GM13977 (cell line): ENCODE measurements at regions not wholly inside any gene's neighbourhood (a gene's known extent, or its start where the extent isn't known, plus 50 kb on each side); places are given as distances from the start of the nearest gene placed in this dataset.

Experiments
- DNase-seq: peaks from one replicate; pipeline ENCODE4 v3.0.0; 2012; ENCODE audit warnings: low spot score
- in situ Hi-C: fragments of 300-500 bp; cut with MboI; formaldehyde crosslinking; loops from one replicate; pipeline ENCODE4 v1.12.0; 2022; ENCODE audit warnings: low sequenced_read_pairs, low pct_unique_long_range_greater_than_20kb, mixed read lengths, inconsistent platforms; ENCODE audit not compliant: unreplicated experiment
- TF ChIP-seq, protein P1 (sequence below): IDR thresholded peaks from 2 replicates; pipeline ENCODE4 v1.5.1; 2012; ENCODE audit warnings: mild to moderate bottlenecking, control low read depth; ENCODE audit not compliant: insufficient read depth; ENCODE audit errors: extremely low read depth, missing control alignments

DNA sequence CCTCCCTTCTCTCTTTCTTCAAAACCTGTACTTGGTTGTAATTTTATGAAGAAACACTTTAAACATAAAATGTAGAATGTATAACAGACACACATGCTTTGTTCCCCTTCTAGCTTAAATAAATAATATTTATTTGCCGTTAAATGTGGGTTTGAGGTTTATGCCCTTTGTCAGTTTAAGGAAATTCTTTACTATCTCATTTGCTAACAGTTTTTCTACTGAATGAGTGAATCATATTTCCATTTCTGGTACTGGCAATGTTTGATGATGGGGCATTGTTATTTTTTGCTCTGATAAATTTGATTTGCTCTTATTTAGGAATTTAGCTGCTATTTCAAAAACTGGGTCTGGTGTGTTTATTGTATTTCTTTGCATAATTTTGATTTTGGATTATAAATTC, 555.6 kb downstream of the CCDC85A start:
- no peak for DNase-seq
- in situ Hi-C loops = no loop called here
- TF ChIP-seq, protein P1, sequence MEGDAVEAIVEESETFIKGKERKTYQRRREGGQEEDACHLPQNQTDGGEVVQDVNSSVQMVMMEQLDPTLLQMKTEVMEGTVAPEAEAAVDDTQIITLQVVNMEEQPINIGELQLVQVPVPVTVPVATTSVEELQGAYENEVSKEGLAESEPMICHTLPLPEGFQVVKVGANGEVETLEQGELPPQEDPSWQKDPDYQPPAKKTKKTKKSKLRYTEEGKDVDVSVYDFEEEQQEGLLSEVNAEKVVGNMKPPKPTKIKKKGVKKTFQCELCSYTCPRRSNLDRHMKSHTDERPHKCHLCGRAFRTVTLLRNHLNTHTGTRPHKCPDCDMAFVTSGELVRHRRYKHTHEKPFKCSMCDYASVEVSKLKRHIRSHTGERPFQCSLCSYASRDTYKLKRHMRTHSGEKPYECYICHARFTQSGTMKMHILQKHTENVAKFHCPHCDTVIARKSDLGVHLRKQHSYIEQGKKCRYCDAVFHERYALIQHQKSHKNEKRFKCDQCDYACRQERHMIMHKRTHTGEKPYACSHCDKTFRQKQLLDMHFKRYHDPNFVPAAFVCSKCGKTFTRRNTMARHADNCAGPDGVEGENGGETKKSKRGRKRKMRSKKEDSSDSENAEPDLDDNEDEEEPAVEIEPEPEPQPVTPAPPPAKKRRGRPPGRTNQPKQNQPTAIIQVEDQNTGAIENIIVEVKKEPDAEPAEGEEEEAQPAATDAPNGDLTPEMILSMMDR = no peak

DNA sequence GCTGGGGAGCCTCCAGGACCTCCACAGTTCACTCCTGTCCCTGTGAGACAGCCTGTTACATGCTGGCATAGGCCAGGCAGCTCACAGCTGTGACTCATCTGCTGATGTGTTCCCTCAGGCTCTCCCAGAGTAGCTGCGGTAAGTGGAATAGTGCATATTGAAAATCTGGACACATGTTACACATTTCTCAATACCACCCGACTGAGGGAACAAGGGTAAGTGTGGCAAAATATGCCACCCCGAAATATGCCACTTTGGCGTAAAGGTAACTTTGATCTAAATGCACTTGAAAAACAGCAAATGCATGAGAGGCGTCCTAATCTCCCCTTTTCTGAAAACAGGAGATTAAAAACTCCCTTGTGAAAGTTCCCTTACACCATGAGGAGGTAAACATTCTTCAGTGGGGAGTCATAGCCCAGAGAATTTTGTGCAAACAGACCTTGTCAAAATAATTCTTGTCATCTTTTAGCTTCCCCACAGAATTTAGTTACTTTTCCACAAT, 557.9 kb downstream of the CCDC85A start:
- in situ Hi-C loops = no loop called here
- no peak for DNase-seq
- TF ChIP-seq, protein P1 = no peak

DNA sequence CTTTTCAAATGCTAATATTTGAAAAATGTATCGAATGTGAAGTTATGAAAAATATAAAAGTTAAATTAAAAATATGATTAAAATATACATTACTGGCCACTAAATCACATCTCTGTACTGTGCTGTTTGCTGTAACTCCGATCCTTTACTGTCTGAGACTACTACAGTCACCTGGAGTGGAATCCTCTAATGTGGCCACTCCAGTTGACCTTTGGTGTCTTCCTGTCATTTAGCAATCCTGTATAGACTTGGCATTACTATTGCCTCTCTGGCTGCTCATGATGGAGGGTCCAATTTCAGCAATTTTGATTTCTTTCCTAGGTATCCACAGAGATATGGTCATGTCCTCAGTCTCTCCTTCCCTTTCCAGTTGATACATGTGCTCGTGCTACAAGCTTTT, 560.0 kb downstream of the CCDC85A start:
- TF ChIP-seq, protein P1 = no peak
- in situ Hi-C loops = no loop called here
- no peak for DNase-seq

DNA sequence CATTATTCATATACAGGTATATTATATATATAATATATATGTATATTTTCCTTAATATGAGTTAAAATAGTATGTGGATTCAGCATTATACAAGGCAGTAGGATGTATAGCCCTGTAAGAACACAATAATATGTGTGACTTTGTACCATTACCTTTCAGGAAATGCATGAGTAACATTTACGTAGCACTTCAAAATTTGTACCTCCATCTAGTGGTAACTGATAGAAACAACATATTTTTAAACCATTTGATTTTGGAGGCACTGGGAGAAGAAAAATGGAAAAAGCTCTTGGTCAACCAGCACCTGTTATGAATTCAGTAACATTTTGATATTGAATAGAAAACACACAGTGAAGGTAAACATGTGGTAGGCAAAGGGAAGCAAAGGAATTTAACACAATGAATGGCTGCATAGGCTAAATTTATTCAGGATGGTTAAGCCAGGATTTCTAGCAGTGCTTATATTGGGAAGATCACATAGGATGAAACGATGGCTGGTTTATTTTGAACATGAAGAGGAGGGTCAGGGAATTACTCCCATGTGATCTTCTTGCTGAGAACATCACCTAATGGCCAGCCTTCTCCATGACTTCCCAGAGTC, 565.5 kb downstream of the CCDC85A start:
- TF ChIP-seq, protein P1 = peak; percentile 54
- DNase-seq = peak; percentile 2
- in situ Hi-C loops = no loop called here

DNA sequence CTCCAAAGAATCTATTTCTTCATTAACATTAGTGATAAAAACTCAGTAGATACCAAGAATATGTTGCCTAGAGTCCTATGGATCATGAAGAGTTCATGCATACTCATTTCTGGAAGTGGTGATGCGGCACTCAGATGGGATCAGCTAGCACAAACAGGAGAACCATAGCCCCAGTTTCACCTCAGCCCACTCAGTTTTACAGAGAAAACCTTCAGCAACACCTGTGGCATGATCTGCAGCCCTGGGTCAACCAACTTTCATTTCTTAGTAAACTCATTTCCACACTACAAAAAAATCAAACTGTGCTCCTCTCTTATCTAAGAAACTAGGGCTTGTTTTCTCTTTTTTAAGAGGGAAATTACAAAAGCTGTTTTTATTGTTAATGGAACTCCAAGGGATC, 569.4 kb downstream of the CCDC85A start:
- no peak for DNase-seq
- TF ChIP-seq, protein P1 = no peak
- in situ Hi-C loops = no loop called here

DNA sequence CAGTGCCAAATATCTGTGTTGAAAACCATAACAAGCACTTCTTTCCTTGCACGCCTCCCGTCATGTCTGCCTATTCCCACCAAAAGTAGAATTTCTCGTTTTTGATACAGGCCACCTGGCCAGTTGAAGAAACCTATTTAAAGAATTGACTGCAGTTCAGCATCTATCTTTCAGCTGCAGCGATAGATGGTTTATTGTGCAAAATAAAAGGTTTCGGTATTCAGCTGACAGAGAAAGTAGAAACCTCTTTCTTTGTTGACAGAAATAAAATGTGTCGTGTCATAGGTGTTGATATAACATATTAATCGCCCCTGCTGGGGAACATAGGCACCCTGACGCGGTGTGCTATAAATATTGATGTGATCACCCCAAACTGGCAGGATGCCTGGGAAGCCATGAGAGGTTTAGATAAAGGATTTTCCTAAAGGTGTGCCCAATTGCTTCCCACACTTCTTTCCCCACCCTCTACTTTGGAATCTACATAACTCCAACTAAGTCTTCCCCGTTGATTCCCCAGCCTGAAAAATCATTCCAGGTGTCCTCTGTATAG, 570.4 kb downstream of the CCDC85A start:
- no peak for DNase-seq
- in situ Hi-C loops = no loop called here
- TF ChIP-seq, protein P1 = no peak
